HUES6 (cell line): ENCODE measurements at regions not wholly inside any gene's neighbourhood (a gene's known extent, or its start where the extent isn't known, plus 50 kb on each side); places are given as distances from the start of the nearest gene placed in this dataset.

Source experiments
- H3K27ac ChIP-seq: 2 replicates; pipeline ENCODE4 v1.7.0; 2013; ENCODE audit warnings: low read depth, mild to moderate bottlenecking, low read length, inconsistent platforms
- H3K27me3 ChIP-seq: 2 replicates; pipeline ENCODE4 v1.6.1; 2013; ENCODE audit warnings: low read length; ENCODE audit not compliant: control insufficient read depth, insufficient read depth
- H3K36me3 ChIP-seq: 2 replicates; pipeline ENCODE4 v1.6.1; 2013; ENCODE audit warnings: low read length; ENCODE audit not compliant: control insufficient read depth, insufficient read depth
- H3K4me1 ChIP-seq: 2 replicates; pipeline ENCODE4 v1.6.1; 2013; ENCODE audit warnings: low read length; ENCODE audit not compliant: control insufficient read depth, insufficient read depth
- H3K4me3 ChIP-seq: 2 replicates; pipeline ENCODE4 v1.5.1; 2013; ENCODE audit warnings: low read depth, low read length
- H3K9ac ChIP-seq: one replicate; pipeline ENCODE4 v1.6.1; 2013; ENCODE audit warnings: mild to moderate bottlenecking, low read length
- H3K9me3 ChIP-seq: 2 replicates; pipeline ENCODE4 v1.6.1; 2013; ENCODE audit warnings: low read depth, low read length; ENCODE audit not compliant: control insufficient read depth, insufficient read depth

DNA sequence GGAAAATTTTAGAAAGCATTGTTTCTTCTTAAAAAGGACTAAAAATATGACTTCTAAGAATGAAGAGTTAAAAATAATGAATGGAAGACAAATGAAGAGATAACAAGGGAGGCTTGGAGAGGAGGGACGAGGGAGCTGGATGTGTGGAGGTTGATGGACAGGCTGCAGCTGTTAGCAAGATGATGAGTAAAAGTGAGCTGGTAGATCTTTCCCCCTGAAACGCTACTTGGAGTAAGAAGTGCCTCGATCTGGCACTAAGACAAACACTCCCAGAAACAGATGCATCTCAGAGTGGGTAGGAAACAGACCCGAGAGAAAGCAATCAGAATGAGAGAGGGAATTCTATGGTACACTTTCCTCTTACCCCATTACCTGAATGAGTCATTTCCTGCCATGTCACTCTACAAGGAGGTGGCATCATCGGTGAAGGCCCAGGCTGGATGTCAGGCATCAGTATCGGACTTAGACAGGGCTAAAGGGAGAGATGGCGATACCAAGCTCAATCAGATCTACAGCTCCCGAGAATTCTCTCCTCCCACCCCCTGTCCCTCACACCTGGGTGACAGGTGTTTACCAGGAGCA lies 154.1 kb upstream of the BMP2 start:
- H3K4me1 ChIP-seq, result no peaks in the 10 kb centered on the region
- no peak overlapping the region for H3K4me3 ChIP-seq
- H3K27ac ChIP-seq, result no peak overlapping the region
- H3K27me3 ChIP-seq, result no peaks in the 10 kb centered on the region
- H3K9me3 ChIP-seq, result no peaks in the 10 kb centered on the region
- no peaks in the 10 kb centered on the region for H3K36me3 ChIP-seq
- H3K9ac ChIP-seq, result no peak overlapping the region

GRCh38 chr20:6612606-6612923 lies 154.9 kb upstream of the BMP2 start:
- Histone ChIP-seq H3K9me3 (no peaks in the 10 kb centered on the region), H3K9ac (no peak overlapping the region), H3K4me3 (no peak overlapping the region), H3K36me3 (no peaks in the 10 kb centered on the region), H3K4me1 (no peaks in the 10 kb centered on the region), H3K27me3 (no peaks in the 10 kb centered on the region), H3K27ac (no peak overlapping the region)

DNA sequence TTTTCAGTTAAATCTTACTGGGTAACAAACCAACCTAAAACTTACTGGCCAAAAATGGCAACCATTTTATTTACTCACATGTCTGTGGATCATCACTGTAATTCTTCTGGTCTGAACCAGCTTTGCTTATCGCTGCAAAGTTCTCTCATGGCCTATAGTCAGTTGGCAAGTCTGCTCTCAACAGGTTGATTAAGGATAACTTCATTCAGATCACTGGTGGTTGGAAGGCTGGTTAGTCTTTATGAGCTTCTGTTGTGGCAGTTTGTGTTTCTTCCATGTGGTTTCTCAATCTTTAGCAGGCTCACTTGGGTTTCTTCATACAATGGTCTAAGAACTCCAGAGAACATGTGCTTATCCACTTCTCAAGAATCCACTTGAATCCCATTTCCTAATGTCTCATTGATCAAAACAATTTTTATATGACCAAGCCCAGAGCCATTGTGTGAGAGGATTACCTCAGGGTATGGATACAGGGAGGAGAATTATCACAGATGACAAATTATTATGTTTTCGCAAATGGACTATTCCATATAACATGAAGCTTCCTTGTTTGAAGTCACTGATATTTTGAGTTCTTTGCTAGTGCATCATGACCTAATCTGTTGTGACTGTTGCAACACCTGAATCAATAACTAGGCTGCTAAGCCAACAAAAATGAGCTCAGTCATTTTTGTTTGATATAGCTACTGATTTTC lies 155.4 kb upstream of the BMP2 start:
- no peak overlapping the region for H3K9ac ChIP-seq
- no peak overlapping the region for H3K4me3 ChIP-seq
- H3K27ac ChIP-seq, result no peak overlapping the region
- no peaks in the 10 kb centered on the region for H3K9me3 ChIP-seq
- H3K27me3 ChIP-seq, result no peaks in the 10 kb centered on the region
- H3K36me3 ChIP-seq, result no peaks in the 10 kb centered on the region
- no peaks in the 10 kb centered on the region for H3K4me1 ChIP-seq

- Histone ChIP-seq H3K9me3 (no peaks in the 10 kb centered on the region), H3K27ac (no peak overlapping the region), H3K4me3 (no peak overlapping the region), H3K36me3 (no peaks in the 10 kb centered on the region), H3K9ac (no peak overlapping the region), H3K27me3 (no peaks in the 10 kb centered on the region), H3K4me1 (no peaks in the 10 kb centered on the region)
Measured at GRCh38 chr20:6606651-6607050, 160.8 kb upstream of the BMP2 start.

GRCh38 chr20:6605055-6605935 lies 162.2 kb upstream of the BMP2 start:
- H3K9ac ChIP-seq, result no peak overlapping the region
- no peaks in the 10 kb centered on the region for H3K4me1 ChIP-seq
- H3K27ac ChIP-seq, result no peak overlapping the region
- H3K36me3 ChIP-seq, result no peaks in the 10 kb centered on the region
- H3K27me3 ChIP-seq, result no peaks in the 10 kb centered on the region
- no peak overlapping the region for H3K4me3 ChIP-seq
- H3K9me3 ChIP-seq, result no peaks in the 10 kb centered on the region

GRCh38 chr20:6604179-6604578 lies 163.3 kb upstream of the BMP2 start:
- Histone ChIP-seq H3K27ac (no peak overlapping the region), H3K4me1 (no peaks in the 10 kb centered on the region), H3K27me3 (no peaks in the 10 kb centered on the region), H3K9ac (no peak overlapping the region), H3K9me3 (no peaks in the 10 kb centered on the region), H3K4me3 (no peak overlapping the region), H3K36me3 (no peaks in the 10 kb centered on the region)

DNA sequence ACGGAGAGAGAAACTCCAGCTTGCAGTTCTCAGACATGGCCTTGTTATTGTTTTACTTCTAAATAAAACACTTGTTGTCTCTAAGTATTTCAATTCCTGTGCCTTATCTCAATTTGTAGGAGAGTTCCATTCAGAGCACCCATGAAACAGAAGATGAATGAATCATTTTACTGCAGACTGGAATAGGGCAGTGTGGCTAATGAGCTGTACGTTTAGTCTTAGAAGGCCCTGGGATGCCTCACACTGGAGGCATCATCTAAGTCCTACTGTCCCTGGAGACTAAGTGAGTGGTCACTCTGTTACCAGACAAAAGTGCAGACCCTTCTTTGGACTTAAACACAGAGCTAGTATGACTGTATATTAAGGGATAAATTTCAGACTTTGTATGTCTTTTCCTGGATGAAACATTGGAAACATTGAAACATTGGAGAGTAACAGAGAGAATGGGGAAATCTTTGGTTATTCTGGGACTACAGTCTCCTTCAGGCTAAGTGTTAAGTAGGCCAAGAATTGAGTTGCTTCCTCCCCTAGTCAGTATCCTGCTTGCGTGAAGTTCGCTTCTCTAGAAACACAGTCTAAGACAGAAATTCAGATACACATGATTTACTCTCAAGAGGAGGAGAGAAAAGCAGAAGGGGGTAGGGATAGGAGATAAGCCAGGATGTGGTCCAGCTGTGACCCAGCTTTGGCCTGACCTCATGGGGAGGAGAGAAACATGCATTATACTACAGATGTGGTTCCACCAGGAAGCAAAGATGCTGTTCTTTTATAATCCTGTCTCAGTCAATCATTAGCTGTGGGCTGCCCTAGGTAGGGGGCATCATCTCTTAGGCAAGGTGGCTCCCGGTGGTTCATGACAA lies 167.4 kb upstream of the BMP2 start:
- Histone ChIP-seq H3K36me3 (no peaks in the 10 kb centered on the region), H3K27ac (no peak overlapping the region), H3K27me3 (no peaks in the 10 kb centered on the region), H3K4me3 (no peak overlapping the region), H3K9me3 (no peaks in the 10 kb centered on the region), H3K9ac (no peak overlapping the region), H3K4me1 (peaks cover 12% of the 10 kb centered on the region)

DNA sequence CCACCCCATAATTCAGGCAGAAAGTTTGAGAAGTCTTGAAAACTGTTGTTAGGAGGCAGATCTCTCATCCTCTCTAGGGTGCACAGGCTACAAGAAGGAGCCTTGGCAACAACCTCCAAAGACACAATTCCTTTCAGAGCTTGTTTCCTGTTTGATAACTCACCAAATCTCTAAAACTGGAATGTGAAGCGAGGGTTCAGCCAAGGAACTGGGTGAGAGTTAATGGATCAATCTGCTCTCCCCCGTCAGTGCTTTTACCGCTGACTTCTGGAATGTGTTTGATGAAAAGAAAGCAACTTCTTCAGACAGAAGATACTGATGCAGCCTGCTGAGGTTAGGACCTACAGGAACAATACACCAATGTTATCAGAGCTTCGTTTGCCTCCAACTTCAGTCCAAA lies 171.8 kb upstream of the BMP2 start:
- Histone ChIP-seq H3K27ac (no peak overlapping the region), H3K9ac (no peak overlapping the region), H3K27me3 (no peaks in the 10 kb centered on the region), H3K4me3 (no peak overlapping the region), H3K36me3 (no peaks in the 10 kb centered on the region), H3K4me1 (peaks cover 12% of the 10 kb centered on the region), H3K9me3 (no peaks in the 10 kb centered on the region)

- Histone ChIP-seq H3K36me3 (no peaks in the 10 kb centered on the region), H3K27ac (no peak overlapping the region), H3K9me3 (peaks cover 5% of the 10 kb centered on the region; the same call in 1 of the 2 replicates), H3K9ac (no peak overlapping the region), H3K27me3 (no peaks in the 10 kb centered on the region), H3K4me3 (no peak overlapping the region), H3K4me1 (peaks cover 3% of the 10 kb centered on the region; the same call in 1 of the 2 replicates)
Measured at GRCh38 chr20:6590891-6591637, 176.4 kb upstream of the BMP2 start.

GRCh38 chr20:6588296-6588695 lies 179.2 kb upstream of the BMP2 start:
- Histone ChIP-seq H3K4me1 (no peaks in the 10 kb centered on the region), H3K36me3 (no peaks in the 10 kb centered on the region), H3K4me3 (no peak overlapping the region), H3K9me3 (peaks cover 5% of the 10 kb centered on the region; the same call in 1 of the 2 replicates), H3K9ac (no peak overlapping the region), H3K27me3 (no peaks in the 10 kb centered on the region), H3K27ac (no peak overlapping the region)
